GM23338 (cell line): ENCODE measurements at regions not wholly inside any gene's neighbourhood (a gene's known extent, or its start where the extent isn't known, plus 50 kb on each side); places are given as distances from the start of the nearest gene placed in this dataset.

Source experiments
- ATAC-seq: fragments of 200-7000 bp; cut with Tn5 transposase; 3 replicates; pipeline ENCODE4 v1.9.1; 2020
- DNase-seq: peaks from one replicate; pipeline ENCODE4 v3.0.0-alpha.2; 2015; ENCODE audit warnings: low spot score
- H2AFZ ChIP-seq: fragments of 200-600 bp; sonication (generic); 2 replicates; pipeline ENCODE4 v1.8.0; 2016; ENCODE audit warnings: antibody characterized with exemption, mild to moderate bottlenecking, moderate library complexity
- H3F3A ChIP-seq: fragments of 200-600 bp; sonication (generic); replicated peaks from 2 replicates; pipeline ENCODE4 v1.8.0; 2017; ENCODE audit warnings: antibody characterized with exemption, mixed run types, low read depth
- H3K27ac ChIP-seq: fragments of 200-600 bp; sonication (generic); 2 replicates; pipeline ENCODE4 v1.6.1; 2016; ENCODE audit warnings: low read depth
- H3K27me3 ChIP-seq: fragments of 200-600 bp; sonication (generic); 2 replicates; pipeline ENCODE4 v1.8.0; 2016; ENCODE audit warnings: mild to moderate bottlenecking, mixed run types, moderate library complexity; ENCODE audit not compliant: insufficient read depth
- H3K36me3 ChIP-seq: fragments of 200-600 bp; sonication (generic); 2 replicates; pipeline ENCODE4 v1.8.0; 2016; ENCODE audit warnings: mild to moderate bottlenecking; ENCODE audit not compliant: insufficient read depth
- H3K4me1 ChIP-seq: fragments of 200-600 bp; sonication (generic); 2 replicates; pipeline ENCODE4 v1.8.0; 2016; ENCODE audit warnings: mild to moderate bottlenecking, moderate library complexity; ENCODE audit not compliant: insufficient read depth
- H3K4me2 ChIP-seq: fragments of 200-600 bp; sonication (generic); 2 replicates; pipeline ENCODE4 v1.7.1; 2017; ENCODE audit warnings: mixed run types
- H3K4me3 ChIP-seq: fragments of 200-600 bp; sonication (generic); 2 replicates; pipeline ENCODE4 v1.6.1; 2016; ENCODE audit warnings: mixed run types
- H3K79me2 ChIP-seq: fragments of 200-600 bp; sonication (generic); replicated peaks from 2 replicates; pipeline ENCODE4 v1.8.0; 2017; ENCODE audit warnings: mild to moderate bottlenecking; ENCODE audit not compliant: insufficient read depth
- H3K9me2 ChIP-seq: fragments of 200-600 bp; sonication (generic); 2 replicates; pipeline ENCODE4 v1.8.0; 2017; ENCODE audit not compliant: insufficient read depth
- H4K20me1 ChIP-seq: fragments of 200-600 bp; sonication (generic); replicated peaks from 2 replicates; pipeline ENCODE4 v1.8.0; 2017; ENCODE audit warnings: mild to moderate bottlenecking; ENCODE audit not compliant: insufficient read depth
- H3K27ac Mint-ChIP-seq: 2 replicates; pipeline ENCODE4 v1.8.0; 2020; ENCODE audit warnings: inconsistent platforms, mild to moderate bottlenecking, moderate library complexity, mixed read lengths
- H3K27me3 Mint-ChIP-seq: 3 replicates; pipeline ENCODE4 v1.8.0; 2022; ENCODE audit warnings: low read depth, mild to moderate bottlenecking, moderate library complexity, mixed read lengths, inconsistent platforms; ENCODE audit not compliant: insufficient read depth, poor library complexity
- H3K36me3 Mint-ChIP-seq: 3 replicates; pipeline ENCODE4 v1.8.0; 2021; ENCODE audit warnings: low read depth, mild to moderate bottlenecking, inconsistent platforms, moderate library complexity, mixed read lengths
- H3K4me1 Mint-ChIP-seq: 3 replicates; pipeline ENCODE4 v1.8.0; 2020; ENCODE audit warnings: mild to moderate bottlenecking, inconsistent platforms, mixed read lengths
- H3K4me3 Mint-ChIP-seq: 3 replicates; pipeline ENCODE4 v1.8.0; 2021; ENCODE audit warnings: moderate library complexity, mild to moderate bottlenecking, inconsistent platforms, mixed read lengths
- H3K9me3 Mint-ChIP-seq: 3 replicates; pipeline ENCODE4 v1.8.0; 2020; ENCODE audit warnings: moderate library complexity, mild to moderate bottlenecking, inconsistent platforms, mixed read lengths
- CREB1 ChIP-seq: fragments of 250-450 bp; sonication (Bioruptor Pico); IDR thresholded peaks from 2 replicates; pipeline ENCODE4 v1.5.0; 2020; ENCODE audit warnings: low read depth, mild to moderate bottlenecking, moderate library complexity
- CTCF ChIP-seq, 2 experiments: fragments of 200-600 bp in 1 of 2; sonication (generic) in 1 of 2; conservative IDR thresholded peaks; 2 replicates each; pipeline versions ENCODE4 v1.5.1 to v1.6.1; 2016 to 2017; ENCODE audit warnings: antibody characterized with exemption in 2 of 2, low read depth in 2 of 2, mild to moderate bottlenecking in 2 of 2, moderate library complexity in 1 of 2
- EZH2 ChIP-seq: fragments of 200-600 bp; sonication (generic); IDR thresholded peaks from one replicate; pipeline ENCODE4 v1.8.0; 2017; ENCODE audit warnings: antibody characterized with exemption, mild to moderate bottlenecking, low read depth; ENCODE audit not compliant: unreplicated experiment
- EZH2phosphoT487 ChIP-seq: fragments of 200-600 bp; sonication (generic); IDR thresholded peaks from one replicate; pipeline ENCODE4 v1.8.1; 2018; ENCODE audit warnings: antibody characterized with exemption; ENCODE audit not compliant: unreplicated experiment
- JUNB ChIP-seq: IDR thresholded peaks from one replicate; pipeline ENCODE4 v1.6.1; 2016; ENCODE audit warnings: antibody characterized with exemption; ENCODE audit not compliant: unreplicated experiment
- POLR2AphosphoS5 ChIP-seq: IDR thresholded peaks from 2 replicates; pipeline ENCODE4 v1.6.1; 2016; ENCODE audit warnings: antibody characterized with exemption, low read depth
- REST ChIP-seq: IDR thresholded peaks from one replicate; pipeline ENCODE4 v1.6.1; 2018; ENCODE audit warnings: antibody characterized with exemption; ENCODE audit not compliant: unreplicated experiment
- STAT1 ChIP-seq: IDR thresholded peaks from one replicate; pipeline ENCODE4 v1.6.1; 2016; ENCODE audit warnings: antibody characterized with exemption; ENCODE audit not compliant: unreplicated experiment
- ZNF331 ChIP-seq: fragments of 250-450 bp; sonication (Bioruptor Pico); IDR thresholded peaks from 2 replicates; pipeline ENCODE4 v1.5.0; 2020; ENCODE audit warnings: low read depth, mild to moderate bottlenecking, moderate library complexity
- TF ChIP-seq, protein P1 (sequence below): fragments of 250-450 bp; sonication (Bioruptor Pico); IDR thresholded peaks from 2 replicates; pipeline ENCODE4 v1.5.0; 2020; ENCODE audit warnings: mild to moderate bottlenecking, moderate library complexity

DNA sequence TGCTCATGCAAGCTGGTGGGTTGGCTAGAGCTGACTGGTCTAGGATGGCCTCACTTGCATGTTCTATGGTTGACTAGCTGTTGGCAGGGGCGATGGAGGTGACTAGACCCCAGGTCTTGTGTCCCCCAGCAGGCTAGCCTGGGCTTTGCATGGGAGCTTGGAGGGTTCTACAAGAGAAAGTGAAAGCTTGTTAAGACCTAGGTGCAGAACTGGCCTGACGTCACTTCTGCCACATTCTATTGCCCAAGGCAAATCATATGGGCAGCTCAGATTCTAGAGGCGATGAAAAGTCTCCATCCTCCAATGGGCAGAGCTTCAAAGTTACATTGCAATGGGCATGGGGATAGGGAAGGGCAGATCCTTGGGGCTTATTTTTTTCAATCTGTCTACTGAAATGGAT, 170.9 kb downstream of the MIAT start:
- H2AFZ ChIP-seq, result no peak overlapping the region
- H3K27ac ChIP-seq, result no peak overlapping the region
- H3K79me2 ChIP-seq, result no peaks in the 10 kb centered on the region
- Mint-ChIP-seq H3K27ac (no peak overlapping the region), H3K4me3 (no peak overlapping the region), H3K36me3 (no peaks in the 10 kb centered on the region), H3K9me3 (no peaks in the 10 kb centered on the region), H3K27me3 (peaks cover 4% of the 10 kb centered on the region), H3K4me1 (peaks cover 6% of the 10 kb centered on the region)
- no peaks in the 10 kb centered on the region for H3K36me3 ChIP-seq
- H3K9me2 ChIP-seq, result no peaks in the 10 kb centered on the region
- DNase-seq (no peak), ATAC-seq (no peak)
- no peaks in the 10 kb centered on the region for H4K20me1 ChIP-seq
- no peak overlapping the region for H3K4me2 ChIP-seq
- no peak overlapping the region for H3K4me3 ChIP-seq
- H3F3A ChIP-seq, result no peaks in the 10 kb centered on the region
- no peaks in the 10 kb centered on the region for H3K27me3 ChIP-seq
- TF ChIP-seq JUNB (no peak), ZNF331 (CRISPR knock-in tag) (no peak), CREB1 (no peak), EZH2phosphoT487 (no peak), REST (no peak), CTCF (conservative IDR thresholded peaks at IDR 0.05; ENCODE audit: low read depth in 2 of 2) (no peak), STAT1 (no peak), EZH2 (no peak), POLR2AphosphoS5 (no peak)
- TF ChIP-seq, protein P1, sequence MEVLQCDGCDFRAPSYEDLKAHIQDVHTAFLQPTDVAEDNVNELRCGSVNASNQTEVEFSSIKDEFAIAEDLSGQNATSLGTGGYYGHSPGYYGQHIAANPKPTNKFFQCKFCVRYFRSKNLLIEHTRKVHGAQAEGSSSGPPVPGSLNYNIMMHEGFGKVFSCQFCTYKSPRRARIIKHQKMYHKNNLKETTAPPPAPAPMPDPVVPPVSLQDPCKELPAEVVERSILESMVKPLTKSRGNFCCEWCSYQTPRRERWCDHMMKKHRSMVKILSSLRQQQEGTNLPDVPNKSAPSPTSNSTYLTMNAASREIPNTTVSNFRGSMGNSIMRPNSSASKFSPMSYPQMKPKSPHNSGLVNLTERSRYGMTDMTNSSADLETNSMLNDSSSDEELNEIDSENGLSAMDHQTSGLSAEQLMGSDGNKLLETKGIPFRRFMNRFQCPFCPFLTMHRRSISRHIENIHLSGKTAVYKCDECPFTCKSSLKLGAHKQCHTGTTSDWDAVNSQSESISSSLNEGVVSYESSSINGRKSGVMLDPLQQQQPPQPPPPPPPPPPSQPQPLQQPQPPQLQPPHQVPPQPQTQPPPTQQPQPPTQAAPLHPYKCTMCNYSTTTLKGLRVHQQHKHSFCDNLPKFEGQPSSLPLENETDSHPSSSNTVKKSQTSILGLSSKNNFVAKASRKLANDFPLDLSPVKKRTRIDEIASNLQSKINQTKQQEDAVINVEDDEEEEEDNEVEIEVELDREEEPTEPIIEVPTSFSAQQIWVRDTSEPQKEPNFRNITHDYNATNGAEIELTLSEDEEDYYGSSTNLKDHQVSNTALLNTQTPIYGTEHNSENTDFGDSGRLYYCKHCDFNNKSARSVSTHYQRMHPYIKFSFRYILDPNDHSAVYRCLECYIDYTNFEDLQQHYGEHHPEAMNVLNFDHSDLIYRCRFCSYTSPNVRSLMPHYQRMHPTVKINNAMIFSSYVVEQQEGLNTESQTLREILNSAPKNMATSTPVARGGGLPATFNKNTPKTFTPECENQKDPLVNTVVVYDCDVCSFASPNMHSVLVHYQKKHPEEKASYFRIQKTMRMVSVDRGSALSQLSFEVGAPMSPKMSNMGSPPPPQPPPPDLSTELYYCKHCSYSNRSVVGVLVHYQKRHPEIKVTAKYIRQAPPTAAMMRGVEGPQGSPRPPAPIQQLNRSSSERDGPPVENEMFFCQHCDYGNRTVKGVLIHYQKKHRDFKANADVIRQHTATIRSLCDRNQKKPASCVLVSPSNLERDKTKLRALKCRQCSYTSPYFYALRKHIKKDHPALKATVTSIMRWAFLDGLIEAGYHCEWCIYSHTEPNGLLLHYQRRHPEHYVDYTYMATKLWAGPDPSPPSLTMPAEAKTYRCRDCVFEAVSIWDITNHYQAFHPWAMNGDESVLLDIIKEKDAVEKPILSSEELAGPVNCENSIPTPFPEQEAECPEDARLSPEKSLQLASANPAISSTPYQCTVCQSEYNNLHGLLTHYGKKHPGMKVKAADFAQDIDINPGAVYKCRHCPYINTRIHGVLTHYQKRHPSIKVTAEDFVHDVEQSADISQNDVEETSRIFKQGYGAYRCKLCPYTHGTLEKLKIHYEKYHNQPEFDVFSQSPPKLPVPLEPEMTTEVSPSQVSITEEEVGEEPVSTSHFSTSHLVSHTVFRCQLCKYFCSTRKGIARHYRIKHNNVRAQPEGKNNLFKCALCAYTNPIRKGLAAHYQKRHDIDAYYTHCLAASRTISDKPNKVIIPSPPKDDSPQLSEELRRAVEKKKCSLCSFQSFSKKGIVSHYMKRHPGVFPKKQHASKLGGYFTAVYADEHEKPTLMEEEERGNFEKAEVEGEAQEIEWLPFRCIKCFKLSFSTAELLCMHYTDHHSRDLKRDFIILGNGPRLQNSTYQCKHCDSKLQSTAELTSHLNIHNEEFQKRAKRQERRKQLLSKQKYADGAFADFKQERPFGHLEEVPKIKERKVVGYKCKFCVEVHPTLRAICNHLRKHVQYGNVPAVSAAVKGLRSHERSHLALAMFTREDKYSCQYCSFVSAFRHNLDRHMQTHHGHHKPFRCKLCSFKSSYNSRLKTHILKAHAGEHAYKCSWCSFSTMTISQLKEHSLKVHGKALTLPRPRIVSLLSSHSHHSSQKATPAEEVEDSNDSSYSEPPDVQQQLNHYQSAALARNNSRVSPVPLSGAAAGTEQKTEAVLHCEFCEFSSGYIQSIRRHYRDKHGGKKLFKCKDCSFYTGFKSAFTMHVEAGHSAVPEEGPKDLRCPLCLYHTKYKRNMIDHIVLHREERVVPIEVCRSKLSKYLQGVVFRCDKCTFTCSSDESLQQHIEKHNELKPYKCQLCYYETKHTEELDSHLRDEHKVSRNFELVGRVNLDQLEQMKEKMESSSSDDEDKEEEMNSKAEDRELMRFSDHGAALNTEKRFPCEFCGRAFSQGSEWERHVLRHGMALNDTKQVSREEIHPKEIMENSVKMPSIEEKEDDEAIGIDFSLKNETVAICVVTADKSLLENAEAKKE (CRISPR knock-in tag), result no peak
- no peaks in the 10 kb centered on the region for H3K4me1 ChIP-seq
